ENCODE measurements at regions not wholly inside any gene's neighbourhood (a gene's known extent, or its start where the extent isn't known, plus 50 kb on each side); places are given as distances from the start of the nearest gene placed in this dataset.

DNA sequence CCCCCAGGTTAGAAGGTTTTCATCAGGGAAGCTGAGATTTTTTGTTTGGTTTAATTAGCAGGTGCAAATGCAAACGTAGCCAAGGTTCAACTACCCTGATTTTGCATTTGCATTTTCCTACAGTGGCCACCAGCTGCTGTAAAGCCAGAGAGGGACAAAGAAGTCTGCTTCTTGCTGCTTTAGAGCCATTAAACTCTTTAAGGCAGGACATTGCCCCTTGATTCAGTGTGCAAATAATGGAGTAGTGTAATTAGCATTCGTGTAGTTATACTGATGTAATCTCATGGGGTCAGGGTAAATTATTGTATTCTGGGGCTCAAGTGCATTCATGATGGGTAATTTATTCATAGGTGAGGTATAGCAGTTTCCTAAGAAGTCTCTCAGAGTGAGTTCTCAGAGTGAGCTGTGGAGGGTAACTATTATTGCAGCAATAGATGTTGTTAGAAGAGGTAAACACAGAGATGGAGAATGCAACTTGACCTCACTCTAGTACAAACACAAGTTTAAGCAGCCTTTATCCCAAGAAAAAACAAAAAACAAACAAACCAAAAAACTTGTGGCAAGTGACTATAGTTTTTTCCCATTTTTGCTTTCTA is 526.5 kb downstream of the KIF4B start:
- FAIRE-seq = no peak

DNA sequence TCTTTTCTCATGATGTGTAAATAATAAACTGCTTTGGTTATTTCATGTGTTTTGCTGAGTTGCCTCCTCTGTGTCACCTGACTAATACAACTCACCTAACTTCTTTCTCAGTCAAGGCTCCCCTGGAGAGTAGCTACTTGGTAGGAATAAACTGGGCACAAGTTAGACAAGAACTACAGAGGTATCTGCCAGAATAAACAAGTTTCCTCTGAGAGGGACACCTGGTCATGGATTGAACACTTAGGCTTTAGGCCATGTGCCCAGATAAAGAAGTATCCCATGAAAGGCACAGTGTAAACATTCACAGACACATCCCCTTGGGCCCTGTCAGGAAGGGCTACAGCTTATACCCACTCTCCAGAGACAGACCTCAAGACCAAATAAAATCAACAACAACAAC is 532.5 kb downstream of the KIF4B start:
- Histone ChIP-seq H3K9ac (ENCODE audit: low read length in 3 of 3) (no peak overlapping the region), H3K4me1 (ENCODE audit: control insufficient read depth in 2 of 3, insufficient read depth in 2 of 3, low read depth in 1 of 3, low read length in 3 of 3) (no peaks in the 10 kb centered on the region), H3K4me3 (ENCODE audit: low read length in 3 of 3) (no peak overlapping the region), H3K27ac (ENCODE audit: low read depth in 2 of 2, low read length in 2 of 2) (no peak overlapping the region), H3K9me3 (ENCODE audit: control insufficient read depth in 2 of 3, insufficient read depth in 1 of 3, low read length in 3 of 3) (peaks cover 0 to 3% (median 3%) of the 10 kb centered on the region in 3 donors), H3K27me3 (ENCODE audit: control insufficient read depth, insufficient read depth, low read length) (no peaks in the 10 kb centered on the region), H3K36me3 (ENCODE audit: control insufficient read depth in 2 of 3, insufficient read depth in 3 of 3, low read length in 3 of 3) (no peaks in the 10 kb centered on the region)
- TF ChIP-seq, protein P1, sequence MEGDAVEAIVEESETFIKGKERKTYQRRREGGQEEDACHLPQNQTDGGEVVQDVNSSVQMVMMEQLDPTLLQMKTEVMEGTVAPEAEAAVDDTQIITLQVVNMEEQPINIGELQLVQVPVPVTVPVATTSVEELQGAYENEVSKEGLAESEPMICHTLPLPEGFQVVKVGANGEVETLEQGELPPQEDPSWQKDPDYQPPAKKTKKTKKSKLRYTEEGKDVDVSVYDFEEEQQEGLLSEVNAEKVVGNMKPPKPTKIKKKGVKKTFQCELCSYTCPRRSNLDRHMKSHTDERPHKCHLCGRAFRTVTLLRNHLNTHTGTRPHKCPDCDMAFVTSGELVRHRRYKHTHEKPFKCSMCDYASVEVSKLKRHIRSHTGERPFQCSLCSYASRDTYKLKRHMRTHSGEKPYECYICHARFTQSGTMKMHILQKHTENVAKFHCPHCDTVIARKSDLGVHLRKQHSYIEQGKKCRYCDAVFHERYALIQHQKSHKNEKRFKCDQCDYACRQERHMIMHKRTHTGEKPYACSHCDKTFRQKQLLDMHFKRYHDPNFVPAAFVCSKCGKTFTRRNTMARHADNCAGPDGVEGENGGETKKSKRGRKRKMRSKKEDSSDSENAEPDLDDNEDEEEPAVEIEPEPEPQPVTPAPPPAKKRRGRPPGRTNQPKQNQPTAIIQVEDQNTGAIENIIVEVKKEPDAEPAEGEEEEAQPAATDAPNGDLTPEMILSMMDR (IDR thresholded peaks at IDR 0.05; ENCODE audit: borderline replicate concordance, extremely low read depth, insufficient read depth) = no peak
- DNase-seq (no peak), FAIRE-seq (no peak)
- intact Hi-C loops (cut with DNase I) = no loop called here

More for the DNA sequence above, 526.5 kb downstream of the KIF4B start:
- DNase-seq = peak in 2 of 5 donors; percentile 2 to 12
- TF ChIP-seq, protein P1 (IDR thresholded peaks at IDR 0.05; ENCODE audit: borderline replicate concordance, extremely low read depth, insufficient read depth) = no peak
- Histone ChIP-seq H3K4me1 (ENCODE audit: control insufficient read depth in 2 of 3, insufficient read depth in 2 of 3, low read depth in 1 of 3, low read length in 3 of 3) (no peaks in the 10 kb centered on the region), H3K9me3 (ENCODE audit: control insufficient read depth in 2 of 3, insufficient read depth in 1 of 3, low read length in 3 of 3) (peaks cover 0 to 3% (median 0%) of the 10 kb centered on the region in 3 donors), H3K27me3 (ENCODE audit: control insufficient read depth, insufficient read depth, low read length) (no peaks in the 10 kb centered on the region), H3K4me3 (ENCODE audit: low read length in 3 of 3) (no peak overlapping the region), H3K36me3 (ENCODE audit: control insufficient read depth in 2 of 3, insufficient read depth in 3 of 3, low read length in 3 of 3) (no peaks in the 10 kb centered on the region), H3K27ac (ENCODE audit: low read depth in 2 of 2, low read length in 2 of 2) (no peak overlapping the region), H3K9ac (ENCODE audit: low read length in 3 of 3) (no peak overlapping the region)
- intact Hi-C loops (cut with DNase I) = no loop called here

DNA sequence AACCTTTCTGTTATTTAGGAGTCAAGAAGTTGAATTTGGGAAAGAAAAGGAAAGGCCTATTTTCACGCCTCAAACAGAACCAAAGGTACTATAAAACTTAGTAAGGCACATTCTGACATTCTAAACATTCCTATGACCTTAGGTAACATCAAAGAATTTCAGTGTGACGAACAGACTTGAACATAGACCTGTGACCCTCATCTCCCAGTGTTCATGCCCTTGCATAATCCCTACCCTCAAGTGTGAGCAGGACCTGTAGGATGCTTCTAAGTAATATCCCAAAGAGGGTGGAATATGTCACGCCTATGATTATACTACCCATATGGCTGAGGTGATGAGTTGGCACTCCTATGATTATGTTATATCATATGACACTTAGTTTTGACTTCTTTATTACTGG is 540.9 kb downstream of the KIF4B start:
- no peaks in the 10 kb centered on the region for H3K27me3 ChIP-seq (ENCODE audit: control insufficient read depth, insufficient read depth, low read length)
- intact Hi-C loops (cut with DNase I) = no loop called here
- H3K4me3 ChIP-seq (ENCODE audit: low read length in 3 of 3) = no peak overlapping the region
- no peak for FAIRE-seq
- TF ChIP-seq, protein P1 (IDR thresholded peaks at IDR 0.05; ENCODE audit: borderline replicate concordance, extremely low read depth, insufficient read depth) = no peak
- H3K27ac ChIP-seq (ENCODE audit: low read depth in 2 of 2, low read length in 2 of 2) = no peak overlapping the region
- H3K4me1 ChIP-seq (ENCODE audit: control insufficient read depth in 2 of 3, insufficient read depth in 2 of 3, low read depth in 1 of 3, low read length in 3 of 3) = no peaks in the 10 kb centered on the region
- H3K9me3 ChIP-seq (ENCODE audit: control insufficient read depth in 2 of 3, insufficient read depth in 1 of 3, low read length in 3 of 3) = peaks cover 0 to 3% (median 0%) of the 10 kb centered on the region in 3 donors
- no peak overlapping the region for H3K9ac ChIP-seq (ENCODE audit: low read length in 3 of 3)
- DNase-seq = no peak
- no peaks in the 10 kb centered on the region for H3K36me3 ChIP-seq (ENCODE audit: control insufficient read depth in 2 of 3, insufficient read depth in 3 of 3, low read length in 3 of 3)

DNA sequence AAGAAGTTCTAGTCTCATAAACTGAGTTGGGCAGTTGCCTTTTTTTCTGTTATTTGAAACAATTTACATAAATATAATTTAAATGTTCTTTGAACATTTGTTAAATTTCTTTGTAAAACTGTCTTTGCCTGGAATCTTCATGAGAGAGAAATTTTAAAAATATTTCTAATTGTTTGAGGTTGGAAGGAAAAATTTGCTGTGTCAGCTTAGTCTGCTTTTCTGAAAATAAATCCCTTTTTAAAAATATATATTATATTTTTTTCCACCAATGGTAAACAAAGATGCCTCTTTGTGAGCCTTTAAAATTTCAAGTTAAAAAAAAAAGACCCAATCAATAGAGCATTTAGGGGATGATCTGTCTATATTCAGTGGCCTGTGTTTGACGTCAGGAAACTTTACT is 542.7 kb downstream of the KIF4B start:
- intact Hi-C loops (cut with DNase I) = no loop called here

More for the DNA sequence above, 542.7 kb downstream of the KIF4B start:
- H3K9ac ChIP-seq (ENCODE audit: low read length in 3 of 3) = no peak overlapping the region
- H3K27me3 ChIP-seq (ENCODE audit: control insufficient read depth, insufficient read depth, low read length) = no peaks in the 10 kb centered on the region
- H3K4me1 ChIP-seq (ENCODE audit: control insufficient read depth in 2 of 3, insufficient read depth in 2 of 3, low read depth in 1 of 3, low read length in 3 of 3) = no peaks in the 10 kb centered on the region
- TF ChIP-seq, protein P1 (IDR thresholded peaks at IDR 0.05; ENCODE audit: borderline replicate concordance, extremely low read depth, insufficient read depth) = no peak
- H3K36me3 ChIP-seq (ENCODE audit: control insufficient read depth in 2 of 3, insufficient read depth in 3 of 3, low read length in 3 of 3) = no peaks in the 10 kb centered on the region
- no peaks in the 10 kb centered on the region for H3K9me3 ChIP-seq (ENCODE audit: control insufficient read depth in 2 of 3, insufficient read depth in 1 of 3, low read length in 3 of 3)
- no peak for DNase-seq
- H3K4me3 ChIP-seq (ENCODE audit: low read length in 3 of 3) = no peak overlapping the region
- FAIRE-seq = no peak
- no peak overlapping the region for H3K27ac ChIP-seq (ENCODE audit: low read depth in 2 of 2, low read length in 2 of 2)

All from kidney (tissue), 13 donors.